Skeletal muscle cell (primary cell): ENCODE measurements at regions not wholly inside any gene's neighbourhood (a gene's known extent, or its start where the extent isn't known, plus 50 kb on each side); places are given as distances from the start of the nearest gene placed in this dataset.
A peak's percentile ranks its signal among the peaks of the same experiment; 100 is the strongest.
"Not testable (repeated sequence)": the region's sequence is repeated elsewhere in the genome, so short reads cannot be mapped to it uniquely, and the experiment has no call there.

ENCODE experiments used
- DNase-seq: peaks from one replicate; pipeline ENCODE4 v3.0.0-alpha.2; 2010; ENCODE audit warnings: low read depth
- H3K4me3 ChIP-seq: 2 replicates; pipeline ENCODE4 v1.5.1; 2011; ENCODE audit warnings: low read depth, mild to moderate bottlenecking, control low read depth, low read length, moderate library complexity

DNA sequence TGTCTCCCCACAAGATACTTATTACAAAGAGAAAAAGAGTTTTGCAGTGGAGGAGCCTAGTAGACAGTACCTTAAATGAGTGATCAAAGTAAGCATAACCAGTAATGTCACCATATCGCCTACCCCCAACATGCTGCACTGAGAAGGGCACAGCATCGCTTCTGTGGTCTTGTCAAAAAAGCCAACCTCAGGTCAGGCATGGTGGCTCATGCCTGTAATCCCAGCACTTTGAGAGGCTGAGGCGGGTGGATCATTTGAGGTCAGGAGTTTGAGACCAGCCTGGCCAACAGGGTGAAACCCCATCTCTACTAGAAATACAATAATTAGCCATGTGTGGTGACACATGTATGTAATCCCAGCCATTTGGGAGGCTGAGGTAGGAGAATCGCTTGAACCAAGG is 135.8 kb upstream of the PRICKLE2 start:
- not testable (repeated sequence) for DNase-seq, H3K4me3 ChIP-seq

DNA sequence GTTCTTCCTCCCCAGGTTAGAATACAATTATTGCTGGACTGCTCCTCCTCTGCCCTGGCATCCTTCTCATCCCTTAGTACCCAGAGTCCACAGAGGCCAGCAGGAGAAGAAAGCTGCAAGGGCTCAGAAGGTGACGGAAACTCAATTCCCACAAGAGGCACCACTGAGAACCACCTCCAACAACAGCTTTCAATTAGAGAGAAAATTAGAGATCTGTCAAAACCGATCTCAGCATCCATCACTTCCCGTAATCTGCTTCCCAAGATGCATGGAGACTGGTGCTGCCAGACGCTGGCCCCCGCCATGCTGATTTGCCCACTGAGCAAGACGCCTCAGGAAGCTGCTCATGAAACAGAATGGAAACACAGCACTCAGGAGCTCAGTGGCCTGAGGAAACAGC is 135.0 kb upstream of the PRICKLE2 start:
- no peak overlapping the region for H3K4me3 ChIP-seq
- DNase-seq, result no peak

DNA sequence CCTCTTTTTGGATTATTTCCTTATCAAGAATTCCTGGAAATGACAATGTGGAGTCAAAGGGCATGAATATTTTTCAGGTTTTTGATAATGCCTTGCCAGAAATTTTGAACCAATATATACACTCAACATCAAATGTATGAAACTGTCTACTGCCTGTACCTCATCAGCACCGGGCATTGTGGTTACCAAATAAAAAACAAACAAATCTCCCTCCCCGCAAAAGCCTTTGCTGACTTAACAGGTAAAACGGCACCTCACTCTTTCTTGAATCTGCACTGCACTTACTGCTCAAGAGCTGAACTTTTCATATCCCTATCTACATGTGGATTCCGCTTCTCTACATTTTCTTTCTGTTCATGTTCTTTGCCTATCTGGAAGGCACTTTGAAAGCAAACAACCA is 134.5 kb upstream of the PRICKLE2 start:
- DNase-seq, result no peak
- no peak overlapping the region for H3K4me3 ChIP-seq

DNA sequence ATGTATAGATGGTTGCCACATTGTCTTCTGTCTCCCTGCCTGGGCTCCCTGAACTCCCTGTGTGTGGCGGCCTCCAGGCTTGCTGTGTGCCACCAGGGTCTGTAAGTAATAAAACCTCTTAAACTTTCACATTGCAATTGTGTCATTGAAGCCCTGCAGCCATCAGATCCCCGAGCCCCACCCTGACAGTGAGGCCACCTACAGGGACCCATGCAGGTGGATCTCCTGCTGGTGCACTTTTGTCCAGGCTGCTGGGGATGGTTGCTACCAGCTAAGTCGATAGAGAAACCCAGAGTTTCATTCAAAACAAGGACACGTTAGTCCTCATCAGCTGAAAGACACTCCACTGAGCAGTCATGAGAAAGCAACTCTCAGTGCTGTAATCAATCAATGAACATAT is 133.6 kb upstream of the PRICKLE2 start:
- DNase-seq, result no peak
- H3K4me3 ChIP-seq, result no peak overlapping the region

DNA sequence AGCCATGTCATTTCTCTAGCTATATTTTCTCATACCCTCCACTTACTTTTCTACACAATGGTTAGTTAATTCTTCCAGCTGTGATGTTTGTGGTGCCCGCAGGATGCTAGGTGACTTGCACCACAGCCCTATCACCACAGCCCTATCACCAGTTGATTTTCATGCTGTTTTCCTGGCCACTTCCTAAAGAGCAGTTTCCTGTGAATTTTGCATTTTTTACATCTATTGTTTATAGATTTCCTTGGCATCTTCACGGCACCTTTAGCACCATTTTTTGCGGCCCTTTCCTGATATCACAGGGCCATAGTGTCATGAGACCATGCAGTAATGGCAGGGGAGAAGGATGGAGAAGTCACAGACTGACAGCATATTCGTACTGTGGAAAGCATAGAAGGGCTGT is 132.9 kb upstream of the PRICKLE2 start:
- no peak overlapping the region for H3K4me3 ChIP-seq
- no peak for DNase-seq

DNA sequence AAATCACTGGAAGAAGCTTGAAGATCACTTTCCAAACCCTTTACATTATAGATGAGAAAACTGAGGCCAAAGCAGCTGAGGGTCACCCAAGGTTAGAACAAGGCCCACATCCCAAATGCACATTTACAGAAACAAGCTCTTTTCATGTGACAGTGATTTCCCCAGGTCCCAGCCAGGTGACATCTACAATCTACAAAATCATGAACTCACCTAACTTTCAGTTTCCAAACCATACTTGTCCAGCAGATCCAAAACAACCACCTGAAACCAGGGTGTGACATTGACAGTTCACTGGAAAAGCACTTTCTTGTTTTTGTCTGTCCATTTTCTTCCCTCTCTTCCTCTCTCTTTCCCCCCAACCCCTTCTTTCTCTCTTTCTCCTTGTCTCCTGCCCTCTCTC is 132.2 kb upstream of the PRICKLE2 start:
- no peak for DNase-seq
- H3K4me3 ChIP-seq, result no peak overlapping the region

DNA sequence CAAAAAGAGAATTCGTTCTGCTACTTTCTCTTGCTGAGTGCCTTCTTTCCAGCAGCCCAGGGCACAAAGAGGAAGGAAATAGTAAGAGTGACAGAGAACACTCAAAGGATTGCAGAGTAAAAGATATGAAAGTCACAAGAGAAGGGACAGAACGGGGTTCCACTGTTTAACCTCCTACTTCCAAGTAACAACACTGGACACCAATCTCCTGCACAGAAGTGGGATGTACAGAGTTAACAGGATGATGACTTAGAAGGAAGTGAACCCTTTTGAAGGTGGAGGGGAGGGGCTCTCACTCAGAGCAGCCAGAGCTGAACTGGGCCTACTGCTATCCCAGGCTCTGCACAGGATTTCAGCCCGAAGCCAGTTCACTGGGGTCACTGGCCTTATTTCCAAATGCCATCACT is 130.1 kb upstream of the PRICKLE2 start:
- H3K4me3 ChIP-seq, result no peak overlapping the region
- DNase-seq, result no peak

DNA sequence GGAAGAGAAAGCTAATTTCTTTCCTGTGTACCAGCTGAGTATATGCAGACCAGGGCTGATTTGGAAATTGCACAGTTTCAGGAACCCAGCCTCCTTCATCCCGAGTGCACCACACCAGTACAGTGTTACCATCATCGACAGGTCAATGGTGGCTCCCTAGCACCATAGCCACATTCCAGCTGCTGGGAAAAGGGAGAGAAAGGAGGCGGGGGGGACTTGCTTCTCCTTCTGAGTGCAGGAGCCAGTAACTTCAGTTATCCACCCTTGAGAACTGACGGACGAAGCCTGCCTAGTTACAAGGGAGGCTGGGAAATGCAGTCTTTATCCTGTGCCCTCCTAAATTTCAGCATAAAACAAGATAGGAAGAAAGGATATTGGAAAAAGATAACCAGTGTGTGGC is 129.7 kb upstream of the PRICKLE2 start:
- DNase-seq, result no peak

DNA sequence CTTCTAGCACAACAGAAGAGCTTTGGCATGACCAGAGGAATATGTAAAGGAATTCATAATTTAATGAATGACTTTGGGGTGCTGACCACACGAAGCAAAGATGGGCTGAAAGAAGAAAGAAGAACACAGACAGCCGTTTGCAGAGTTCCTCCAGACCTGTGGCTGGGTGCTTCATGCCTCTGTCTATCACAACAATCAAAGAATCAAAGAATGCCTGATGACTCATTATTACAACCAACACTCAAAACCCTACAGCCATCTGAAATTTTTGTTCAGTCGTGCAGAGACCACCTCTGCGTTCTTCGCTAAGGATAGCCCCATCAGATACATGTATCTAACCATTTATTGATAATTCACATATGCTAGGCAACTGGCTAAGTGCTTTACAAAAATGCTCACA is 129.0 kb upstream of the PRICKLE2 start:
- H3K4me3 ChIP-seq, result no peak overlapping the region
- DNase-seq, result no peak

More for the DNA sequence above, 129.7 kb upstream of the PRICKLE2 start:
- H3K4me3 ChIP-seq, result no peak overlapping the region

DNA sequence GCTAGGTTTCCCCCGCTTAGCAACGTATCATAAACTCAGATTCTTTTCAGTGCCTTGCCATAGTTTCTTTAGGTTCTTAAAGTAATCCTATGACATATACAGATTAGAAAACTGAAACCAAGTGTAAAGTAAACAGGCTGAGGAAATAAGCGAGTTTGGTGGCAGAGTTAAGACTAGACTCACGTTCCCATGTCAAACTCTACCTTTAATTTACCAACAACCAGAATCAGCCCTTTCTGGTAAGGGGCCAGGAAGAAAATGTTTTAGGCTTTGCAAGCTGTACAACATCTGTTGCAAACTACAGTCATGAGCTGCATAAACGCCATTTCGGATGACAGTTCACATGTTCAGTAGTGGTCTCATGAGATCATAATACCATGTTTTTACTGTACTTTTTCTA is 128.0 kb upstream of the PRICKLE2 start:
- DNase-seq, result no peak
- H3K4me3 ChIP-seq, result no peak overlapping the region

DNA sequence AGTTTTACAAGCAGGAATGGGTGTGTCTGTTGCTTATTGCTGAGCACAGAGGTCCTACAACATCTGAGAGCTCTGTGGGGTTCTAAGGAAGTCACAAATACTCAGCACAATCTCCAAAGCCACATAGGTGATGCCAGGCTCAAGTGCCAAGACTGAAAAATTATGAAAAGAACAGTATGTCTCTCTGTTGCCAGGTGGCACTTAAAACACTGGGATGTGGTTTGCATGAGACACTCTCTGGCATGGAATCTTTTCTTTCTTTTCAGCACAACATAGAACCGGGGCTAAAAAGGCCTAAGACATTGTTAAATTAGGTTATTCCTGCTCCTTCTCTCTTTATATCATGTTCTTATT is 127.3 kb upstream of the PRICKLE2 start:
- H3K4me3 ChIP-seq, result no peak overlapping the region
- DNase-seq, result no peak

DNA sequence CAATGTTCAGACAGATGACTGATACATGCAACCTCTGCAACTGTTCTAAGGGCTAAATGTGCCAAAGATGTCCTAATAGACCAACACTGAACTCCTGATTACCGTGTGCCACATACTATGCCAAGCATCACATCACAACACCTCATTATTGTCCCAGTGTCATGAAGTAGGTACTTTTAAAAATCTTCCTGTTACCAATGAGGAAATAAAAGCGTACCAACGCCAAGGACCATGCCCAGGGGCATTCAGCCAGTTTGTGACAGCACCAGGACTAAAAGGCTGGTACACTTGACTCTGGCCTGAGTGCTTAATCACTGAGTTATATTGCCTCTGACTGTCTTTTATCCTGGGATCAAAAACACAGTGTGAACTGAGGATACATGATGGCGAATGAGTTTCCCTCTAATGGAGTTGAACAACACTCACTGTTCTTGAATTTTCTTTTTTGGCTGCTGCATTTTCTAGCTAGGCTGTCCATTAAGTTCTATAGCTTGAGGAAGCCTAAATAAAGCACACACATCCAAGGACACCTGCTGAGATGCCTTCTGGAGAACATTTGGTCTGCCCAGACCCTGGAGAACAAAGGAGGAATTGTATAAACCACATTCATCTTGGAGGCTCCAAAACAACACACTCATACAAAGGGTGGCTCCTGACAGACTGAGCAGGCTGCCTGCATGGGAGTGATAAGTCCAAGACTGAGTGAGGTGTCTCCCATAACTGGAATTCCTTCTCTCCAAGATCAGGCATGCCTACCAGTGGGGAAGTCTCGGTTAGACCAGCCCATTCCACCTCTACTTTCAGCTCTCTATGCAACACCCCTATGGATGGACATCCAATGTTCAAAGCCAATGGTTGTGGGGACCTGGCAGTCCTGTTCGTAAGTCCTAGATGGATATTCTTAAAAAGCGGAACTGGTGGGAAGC is 126.7 kb upstream of the PRICKLE2 start:
- H3K4me3 ChIP-seq, result no peak overlapping the region
- DNase-seq, result no peak

DNA sequence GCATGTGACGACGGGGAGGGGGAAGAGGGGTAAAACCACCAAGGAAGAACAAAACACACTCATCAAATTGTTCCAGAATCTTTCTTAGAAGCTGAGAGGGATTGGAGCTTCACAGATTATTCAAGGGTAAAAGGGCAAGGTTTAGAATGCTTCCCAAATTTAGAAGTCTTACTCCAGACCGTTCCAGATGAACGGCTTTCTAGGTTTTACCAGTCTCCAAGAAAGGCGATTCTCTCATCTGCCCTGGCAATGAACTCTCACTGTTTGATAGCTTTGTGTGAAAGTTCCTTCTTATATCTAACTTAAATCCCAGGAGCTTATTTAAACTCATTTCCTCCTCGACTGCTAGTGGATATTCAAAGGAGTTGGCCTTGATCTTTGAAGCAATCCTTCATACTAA is 124.3 kb upstream of the PRICKLE2 start:
- no peak overlapping the region for H3K4me3 ChIP-seq
- DNase-seq, result no peak

DNA sequence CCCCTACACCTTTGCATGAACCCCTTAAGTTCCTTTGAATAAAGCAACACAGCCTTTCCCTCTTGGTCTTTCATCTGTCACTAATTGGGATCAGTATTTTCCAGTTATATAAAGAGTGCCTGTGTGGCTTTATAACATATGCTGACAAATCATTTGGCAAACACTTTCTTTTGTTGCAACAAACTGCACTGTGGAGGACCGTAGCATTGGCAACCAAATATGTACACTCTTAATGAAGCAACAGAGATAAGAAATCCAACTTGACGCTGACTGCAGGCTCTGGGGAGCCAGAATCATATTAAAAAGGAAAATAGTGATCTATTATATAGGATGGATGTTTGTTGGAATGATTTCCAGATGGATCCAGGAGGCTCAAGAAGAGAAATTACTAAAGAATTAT is 120.1 kb upstream of the PRICKLE2 start:
- peak; percentile 64 for DNase-seq
- no peak overlapping the region for H3K4me3 ChIP-seq

DNA sequence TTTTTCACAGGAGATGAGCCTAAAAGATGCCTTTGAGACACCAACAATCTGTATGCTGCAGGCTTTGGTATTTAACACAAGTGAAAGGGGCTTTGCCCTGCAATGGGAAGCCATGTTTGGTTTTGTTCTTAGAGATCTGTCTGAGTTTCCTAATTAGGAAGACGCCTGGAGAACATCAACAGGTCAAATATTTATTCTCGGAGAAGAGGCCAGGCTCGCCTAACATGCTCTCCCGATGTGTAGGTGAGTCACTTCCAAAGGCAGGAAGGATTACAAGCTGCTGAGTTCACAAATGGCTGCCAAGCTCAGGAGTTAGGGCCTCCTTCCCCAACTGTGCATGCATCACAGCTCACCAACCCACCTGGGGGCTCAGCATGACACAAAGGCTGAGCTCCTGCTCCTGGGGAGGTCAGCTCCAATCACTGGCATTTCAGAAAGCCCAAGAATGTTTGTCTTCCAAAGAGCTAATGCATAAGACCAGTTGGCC is 119.5 kb upstream of the PRICKLE2 start:
- H3K4me3 ChIP-seq, result no peak overlapping the region
- DNase-seq, result peak; percentile 76

DNA sequence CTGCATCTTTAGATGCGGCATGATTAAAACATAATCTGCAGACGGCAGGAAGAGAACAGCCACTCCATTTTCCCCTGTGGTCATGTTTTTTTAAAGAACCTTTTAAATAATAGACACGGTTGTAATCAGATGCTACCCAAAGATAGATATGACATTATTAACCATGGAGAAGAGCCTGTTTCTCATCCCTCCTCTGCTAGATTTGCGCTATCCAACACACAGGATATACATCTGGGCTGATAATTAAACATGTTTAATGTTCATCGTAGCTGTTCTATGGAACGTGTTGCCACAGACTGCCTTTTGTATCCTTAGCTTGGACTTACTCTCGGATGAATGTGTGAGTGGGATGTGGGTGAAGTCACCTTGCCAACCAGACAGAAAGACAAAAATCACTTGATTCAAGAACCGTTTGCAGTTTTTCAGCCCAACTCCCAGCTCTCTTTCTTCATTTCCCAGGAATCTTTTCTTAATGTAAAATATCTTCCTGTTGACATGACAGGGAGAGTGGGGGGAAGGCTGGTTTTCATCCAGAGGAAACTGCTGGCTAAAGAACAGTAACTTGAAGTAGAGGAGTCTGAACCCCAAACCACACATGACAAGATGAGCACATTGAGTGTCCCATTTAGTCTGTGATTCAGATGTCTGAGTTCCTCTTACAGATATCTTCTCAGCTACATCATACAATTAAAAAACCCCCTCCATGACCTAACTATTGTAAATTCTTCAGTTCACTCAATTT is 118.6 kb upstream of the PRICKLE2 start:
- peak; percentile 83 for DNase-seq
- no peak overlapping the region for H3K4me3 ChIP-seq

DNA sequence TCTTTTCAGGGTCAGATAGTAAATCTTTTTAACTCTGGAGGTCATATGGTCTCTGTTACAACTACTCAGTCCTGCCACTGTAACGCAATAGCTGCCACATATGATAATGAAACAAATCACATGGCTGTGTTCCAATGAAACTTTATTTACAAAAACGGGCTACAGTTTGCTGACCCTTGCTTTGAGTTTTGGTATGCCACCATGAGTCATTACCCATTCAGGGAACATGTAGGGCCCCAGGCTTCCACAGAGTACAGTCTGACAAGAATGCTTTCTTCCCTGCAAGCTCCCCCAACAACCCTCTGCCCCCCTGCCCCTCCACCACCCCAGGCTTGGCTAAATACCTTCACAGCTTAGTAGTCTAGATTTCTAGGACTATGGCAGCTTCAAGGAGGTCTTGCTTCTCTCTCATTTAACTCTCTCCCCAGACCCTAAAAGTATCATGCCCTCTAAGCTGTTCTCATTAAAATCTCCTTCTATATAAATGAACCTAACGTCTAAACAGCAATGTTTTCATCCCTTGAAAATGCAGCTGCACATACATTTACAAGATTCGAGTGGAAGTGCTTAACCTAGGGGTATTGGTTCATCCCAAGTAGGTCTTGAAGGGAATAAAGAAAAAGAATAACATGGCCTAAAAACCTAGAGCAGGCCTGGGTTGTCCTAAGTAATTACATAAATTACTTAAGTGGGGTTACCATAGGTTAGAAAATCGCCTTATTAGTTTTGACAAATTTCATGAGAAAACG is 117.8 kb upstream of the PRICKLE2 start:
- peak; percentile 97 for DNase-seq
- H3K4me3 ChIP-seq, result no peak overlapping the region

DNA sequence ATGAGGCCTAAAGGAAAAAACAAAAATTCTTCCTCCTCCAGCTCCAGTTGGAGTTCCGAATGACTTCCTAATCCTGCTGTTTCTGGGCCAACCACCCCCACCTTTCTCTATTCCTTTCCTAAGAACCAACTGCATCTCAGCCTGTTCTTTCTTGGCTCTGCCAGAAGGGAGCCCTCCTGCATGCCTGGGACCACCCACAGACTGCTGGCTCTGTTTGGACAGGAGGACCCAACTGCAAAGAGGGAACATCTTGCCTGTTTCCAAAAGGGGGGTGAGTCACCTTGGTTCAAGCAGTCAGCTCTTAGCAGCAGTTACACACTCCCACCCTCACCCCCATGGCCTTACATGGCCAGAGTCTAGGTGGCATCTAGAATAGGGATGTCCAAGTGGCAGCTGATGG is 116.0 kb upstream of the PRICKLE2 start:
- no peak overlapping the region for H3K4me3 ChIP-seq
- DNase-seq, result peak; percentile 66

DNA sequence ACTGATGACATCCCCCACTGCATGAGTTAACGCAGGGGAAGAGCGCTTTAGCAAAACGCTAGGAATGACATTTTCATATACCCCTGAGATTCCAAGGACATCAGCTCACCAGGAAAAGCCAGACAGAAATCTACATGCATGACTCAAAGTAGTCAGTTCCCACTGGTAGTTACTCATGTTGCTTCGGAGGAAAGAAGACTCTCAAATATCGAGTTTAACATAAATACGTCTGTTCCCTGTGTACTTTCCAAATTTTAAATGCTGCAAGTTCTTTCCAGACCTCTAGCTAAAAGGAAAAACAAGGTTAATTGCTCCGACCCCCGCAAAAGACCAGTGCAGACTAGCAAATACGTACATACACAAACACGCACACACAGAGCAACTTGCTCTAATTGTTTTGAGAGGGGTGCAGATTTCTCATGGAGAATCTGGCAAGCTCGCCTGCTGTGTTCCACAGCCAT is 115.4 kb upstream of the PRICKLE2 start:
- H3K4me3 ChIP-seq, result no peak overlapping the region
- DNase-seq, result peak; percentile 89

DNA sequence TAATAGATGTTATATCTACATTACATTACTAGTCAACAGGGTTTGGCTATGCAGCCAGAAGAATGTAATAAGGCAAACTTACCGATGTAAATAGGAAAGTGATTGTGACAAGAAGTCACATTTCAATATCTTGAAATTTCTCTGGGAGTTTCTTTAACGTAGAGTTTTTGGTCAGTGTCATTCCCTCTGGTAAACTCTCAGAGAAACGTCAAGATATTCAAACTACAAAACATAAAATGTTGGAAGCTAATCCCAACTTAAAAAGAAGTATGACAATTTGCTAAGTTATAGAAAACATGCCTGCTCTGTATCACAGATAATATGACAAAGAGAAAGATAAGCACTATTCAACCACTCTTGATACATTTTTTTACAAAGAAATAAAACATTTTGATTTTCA is 111.2 kb upstream of the PRICKLE2 start:
- DNase-seq, result no peak
- H3K4me3 ChIP-seq, result no peak overlapping the region
